KMS-11 (cell line): ENCODE measurements at regions not wholly inside any gene's neighbourhood (a gene's known extent, or its start where the extent isn't known, plus 50 kb on each side); places are given as distances from the start of the nearest gene placed in this dataset.

Source experiments
- H2AFZ ChIP-seq: fragments of 200-600 bp; sonication (generic); 2 replicates; pipeline ENCODE4 v1.6.1; 2016; ENCODE audit warnings: antibody characterized with exemption, mixed run types, low read depth
- H3K27ac ChIP-seq: fragments of 200-600 bp; sonication (generic); 2 replicates; pipeline ENCODE4 v1.6.1; 2016; ENCODE audit warnings: mild to moderate bottlenecking, mixed run types
- H3K27me3 ChIP-seq: fragments of 200-600 bp; sonication (generic); 2 replicates; pipeline ENCODE4 v1.6.1; 2017; ENCODE audit warnings: mild to moderate bottlenecking, low read depth, mixed run types, moderate library complexity; ENCODE audit not compliant: insufficient read depth
- H3K36me3 ChIP-seq: fragments of 200-600 bp; sonication (generic); 2 replicates; pipeline ENCODE4 v1.6.1; 2017; ENCODE audit warnings: mild to moderate bottlenecking, mixed run types; ENCODE audit not compliant: insufficient read depth
- H3K4me1 ChIP-seq: fragments of 200-600 bp; sonication (generic); 2 replicates; pipeline ENCODE4 v1.6.1; 2016; ENCODE audit warnings: mild to moderate bottlenecking, low read depth, mixed run types; ENCODE audit not compliant: poor library complexity, severe bottlenecking
- H3K4me2 ChIP-seq: fragments of 200-600 bp; sonication (generic); 2 replicates; pipeline ENCODE4 v1.7.0; 2016; ENCODE audit warnings: mild to moderate bottlenecking, mixed run types
- H3K4me3 ChIP-seq: fragments of 200-600 bp; sonication (generic); IDR thresholded peaks from 2 replicates; pipeline ENCODE4 v1.6.1; 2017; ENCODE audit warnings: low read depth, low read length, mixed read lengths; ENCODE audit not compliant: insufficient read depth
- H3K79me2 ChIP-seq: fragments of 200-600 bp; sonication (generic); 2 replicates; pipeline ENCODE4 v1.6.1; 2016; ENCODE audit warnings: low read depth, mixed run types; ENCODE audit not compliant: insufficient read depth
- H3K9ac ChIP-seq: fragments of 200-600 bp; sonication (generic); 2 replicates; pipeline ENCODE4 v1.6.1; 2016; ENCODE audit warnings: mild to moderate bottlenecking, mixed run types
- H4K20me1 ChIP-seq: fragments of 200-600 bp; sonication (generic); 2 replicates; pipeline ENCODE4 v1.6.1; 2016; ENCODE audit warnings: mild to moderate bottlenecking, mixed run types; ENCODE audit not compliant: insufficient read depth
- CTCF ChIP-seq: fragments of 200-600 bp; sonication (generic); conservative IDR thresholded peaks from 2 replicates; pipeline ENCODE4 v1.6.1; 2017; ENCODE audit warnings: low read depth, mild to moderate bottlenecking, antibody characterized with exemption, low read length, moderate library complexity, mixed read lengths

- Histone ChIP-seq H3K36me3 (no peaks in the 10 kb centered on the region), H2AFZ (no peak overlapping the region), H3K27me3 (no peaks in the 10 kb centered on the region), H3K79me2 (no peaks in the 10 kb centered on the region), H3K4me3 (no peak overlapping the region), H4K20me1 (no peaks in the 10 kb centered on the region), H3K4me2 (no peak overlapping the region), H3K4me1 (no peaks in the 10 kb centered on the region), H3K27ac (no peak overlapping the region), H3K9ac (no peak overlapping the region)
- TF ChIP-seq CTCF = no peak
Measured at GRCh38 chr6:74320715-74321114, 624.7 kb downstream of the CD109 start.

- Histone ChIP-seq H4K20me1 (no peaks in the 10 kb centered on the region), H3K4me3 (no peak overlapping the region), H3K27me3 (no peaks in the 10 kb centered on the region), H3K27ac (no peak overlapping the region), H3K79me2 (no peaks in the 10 kb centered on the region), H3K36me3 (no peaks in the 10 kb centered on the region), H2AFZ (no peak overlapping the region), H3K4me2 (no peak overlapping the region), H3K4me1 (no peaks in the 10 kb centered on the region), H3K9ac (no peak overlapping the region)
- TF ChIP-seq CTCF = no peak
Measured at GRCh38 chr6:74320074-74320473, 624.1 kb downstream of the CD109 start.

- H3K4me1 ChIP-seq = no peaks in the 10 kb centered on the region
- H3K36me3 ChIP-seq = no peaks in the 10 kb centered on the region
- no peak for TF ChIP-seq CTCF
- H3K4me2 ChIP-seq = no peak overlapping the region
- H3K9ac ChIP-seq = no peak overlapping the region
- no peak overlapping the region for H2AFZ ChIP-seq
- no peaks in the 10 kb centered on the region for H3K79me2 ChIP-seq
- H3K4me3 ChIP-seq = no peak overlapping the region
- H4K20me1 ChIP-seq = no peaks in the 10 kb centered on the region
- no peaks in the 10 kb centered on the region for H3K27me3 ChIP-seq
- H3K27ac ChIP-seq = no peak overlapping the region
Measured at GRCh38 chr6:74319292-74319691, 623.3 kb downstream of the CD109 start.

- Histone ChIP-seq H3K36me3 (no peaks in the 10 kb centered on the region), H3K27me3 (no peaks in the 10 kb centered on the region), H3K4me3 (no peak overlapping the region), H3K27ac (no peak overlapping the region), H3K9ac (no peak overlapping the region), H4K20me1 (no peaks in the 10 kb centered on the region), H3K4me2 (no peak overlapping the region), H2AFZ (no peak overlapping the region), H3K4me1 (no peaks in the 10 kb centered on the region), H3K79me2 (no peaks in the 10 kb centered on the region)
- no peak for TF ChIP-seq CTCF
Measured at GRCh38 chr6:74318738-74319137, 622.7 kb downstream of the CD109 start.

GRCh38 chr6:74312081-74312480 is 616.1 kb downstream of the CD109 start:
- H3K4me1 ChIP-seq = no peaks in the 10 kb centered on the region
- no peak overlapping the region for H2AFZ ChIP-seq
- no peaks in the 10 kb centered on the region for H4K20me1 ChIP-seq
- H3K27ac ChIP-seq = no peak overlapping the region
- H3K79me2 ChIP-seq = no peaks in the 10 kb centered on the region
- no peak overlapping the region for H3K4me2 ChIP-seq
- no peak overlapping the region for H3K9ac ChIP-seq
- no peaks in the 10 kb centered on the region for H3K27me3 ChIP-seq
- H3K4me3 ChIP-seq = no peak overlapping the region
- H3K36me3 ChIP-seq = no peaks in the 10 kb centered on the region
- TF ChIP-seq CTCF = no peak
